ENCODE measurements at regions not wholly inside any gene's neighbourhood (a gene's known extent, or its start where the extent isn't known, plus 50 kb on each side); places are given as distances from the start of the nearest gene placed in this dataset.

GRCh38 chr20:52016022-52016421 is 175.6 kb downstream of the ZFP64 start:
- TF ChIP-seq CREB1 (IDR thresholded peaks at IDR 0.05): no peak
- TF ChIP-seq, protein P1, sequence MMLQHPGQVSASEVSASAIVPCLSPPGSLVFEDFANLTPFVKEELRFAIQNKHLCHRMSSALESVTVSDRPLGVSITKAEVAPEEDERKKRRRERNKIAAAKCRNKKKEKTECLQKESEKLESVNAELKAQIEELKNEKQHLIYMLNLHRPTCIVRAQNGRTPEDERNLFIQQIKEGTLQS (IDR thresholded peaks at IDR 0.05; ENCODE audit: insufficient read depth, low read depth, low read length): no peak
- TF ChIP-seq NANOG (IDR thresholded peaks at IDR 0.05; ENCODE audit: insufficient read depth, low read depth, low read length, poor library complexity, severe bottlenecking): no peak
- TF ChIP-seq ATF2 (IDR thresholded peaks at IDR 0.05; ENCODE audit: low read length): no peak
- no peak for TF ChIP-seq YY1 (IDR thresholded peaks at IDR 0.05; ENCODE audit: low read depth, low read length)
- TF ChIP-seq, protein P2, sequence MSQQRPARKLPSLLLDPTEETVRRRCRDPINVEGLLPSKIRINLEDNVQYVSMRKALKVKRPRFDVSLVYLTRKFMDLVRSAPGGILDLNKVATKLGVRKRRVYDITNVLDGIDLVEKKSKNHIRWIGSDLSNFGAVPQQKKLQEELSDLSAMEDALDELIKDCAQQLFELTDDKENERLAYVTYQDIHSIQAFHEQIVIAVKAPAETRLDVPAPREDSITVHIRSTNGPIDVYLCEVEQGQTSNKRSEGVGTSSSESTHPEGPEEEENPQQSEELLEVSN (IDR thresholded peaks at IDR 0.05): no peak
- no peak for TF ChIP-seq GABPA (IDR thresholded peaks at IDR 0.05; ENCODE audit: borderline replicate concordance, insufficient read depth, low read length)
- TF ChIP-seq POLR2A (IDR thresholded peaks at IDR 0.05; ENCODE audit: control extremely low read depth in 1 of 2, low read depth in 2 of 2, low read length in 2 of 2): no peak
- no peak for TF ChIP-seq RAD21 (IDR thresholded peaks at IDR 0.05 in 1 of 2, conservative IDR thresholded peaks at IDR 0.05 in 1 of 2; ENCODE audit: low read depth in 2 of 2, low read length in 2 of 2)

All from H1 (cell line).